GM21825 (cell line): ENCODE measurements at regions not wholly inside any gene's neighbourhood (a gene's known extent, or its start where the extent isn't known, plus 50 kb on each side); places are given as distances from the start of the nearest gene placed in this dataset.

Experiments used
- ATAC-seq: cut with Tn5 transposase; IDR thresholded peaks from one replicate; pipeline ENCODE4 v1.9.1; 2021; ENCODE audit warnings: mild to moderate bottlenecking, moderate library complexity; ENCODE audit not compliant: unreplicated experiment

GRCh38 chr5:62732677-62733121 is 154.1 kb downstream of the LRRC70 start:
- ATAC-seq = no peak

GRCh38 chr5:62731022-62731421 is 152.4 kb downstream of the LRRC70 start:
- no peak for ATAC-seq

- ATAC-seq = no peak
Observed at GRCh38 chr5:62729675-62730074, 151.1 kb downstream of the LRRC70 start.

- ATAC-seq = no peak
Observed at GRCh38 chr5:62727861-62728260, 149.2 kb downstream of the LRRC70 start.

- no peak for ATAC-seq
Observed at GRCh38 chr5:62727184-62727583, 148.6 kb downstream of the LRRC70 start.

GRCh38 chr5:62722360-62722759 is 143.7 kb downstream of the LRRC70 start:
- ATAC-seq = no peak

GRCh38 chr5:62720031-62720441 is 141.4 kb downstream of the LRRC70 start:
- ATAC-seq = peak; percentile 96

GRCh38 chr5:62719061-62719720 is 140.6 kb downstream of the LRRC70 start:
- ATAC-seq = no peak

- no peak for ATAC-seq
Observed at GRCh38 chr5:62718324-62718723, 139.7 kb downstream of the LRRC70 start.

GRCh38 chr5:62717301-62717933 is 138.8 kb downstream of the LRRC70 start:
- no peak for ATAC-seq

- no peak for ATAC-seq
Observed at GRCh38 chr5:62714296-62714695, 135.7 kb downstream of the LRRC70 start.

GRCh38 chr5:62708481-62709325 is 130.1 kb downstream of the LRRC70 start:
- ATAC-seq = no peak

- no peak for ATAC-seq
Observed at GRCh38 chr5:62707563-62707962, 128.9 kb downstream of the LRRC70 start.

- no peak for ATAC-seq
Observed at GRCh38 chr5:62707131-62707530, 128.5 kb downstream of the LRRC70 start.

- ATAC-seq = no peak
Observed at GRCh38 chr5:62705022-62705421, 126.4 kb downstream of the LRRC70 start.

- no peak for ATAC-seq
Observed at GRCh38 chr5:62702126-62702525, 123.5 kb downstream of the LRRC70 start.

- no peak for ATAC-seq
Observed at GRCh38 chr5:62701036-62701435, 122.4 kb downstream of the LRRC70 start.

- ATAC-seq = no peak
Observed at GRCh38 chr5:62698756-62699155, 120.1 kb downstream of the LRRC70 start.

- no peak for ATAC-seq
Observed at GRCh38 chr5:62695274-62695673, 116.7 kb downstream of the LRRC70 start.

GRCh38 chr5:62692946-62693713 is 114.5 kb downstream of the LRRC70 start:
- ATAC-seq = no peak

GRCh38 chr5:62691946-62692345 is 113.3 kb downstream of the LRRC70 start:
- ATAC-seq = no peak
